H1 (cell line): ENCODE measurements at regions not wholly inside any gene's neighbourhood (a gene's known extent, or its start where the extent isn't known, plus 50 kb on each side); places are given as distances from the start of the nearest gene placed in this dataset.

Experiments
- CTCF ChIA-PET: fragments of 300-600 bp; sonication (Branson Sonifier 250); formaldehyde crosslinking; loops from one replicate; lab custom pipeline; 2021; ENCODE audit not compliant: partially characterized antibody; lab: Charles Lee
- POLR2A ChIA-PET: fragments of 300-600 bp; sonication (Branson Sonifier 250); formaldehyde crosslinking; loops from one replicate; lab custom pipeline; 2021; ENCODE audit warnings: inconsistent platforms; ENCODE audit not compliant: partially characterized antibody; lab: Charles Lee
- DNase-seq, 2 experiments: peaks; one replicate each; pipeline versions ENCODE4 v3.0.0 to v3.0.0-alpha.2; 2010 to 2022; ENCODE audit warnings: low spot score in 2 of 2, low read depth in 1 of 2, mixed read lengths in 1 of 2
- FAIRE-seq: peaks from 2 replicates; lab custom pipeline; 2011; peaks lifted over from hg19 to GRCh38; lab: Jason Lieb, UNC
- H2AFZ ChIP-seq: 2 replicates; pipeline ENCODE4 v1.8.1; 2012; ENCODE audit warnings: low read length, inconsistent platforms
- H2AK5ac ChIP-seq: 2 replicates; pipeline ENCODE4 v1.6.1; 2013; ENCODE audit warnings: low read depth, low read length
- H2BK120ac ChIP-seq: replicated peaks from 2 replicates; pipeline ENCODE3; 2013; ENCODE audit warnings: low read depth, low read length, inconsistent platforms
- H2BK12ac ChIP-seq: 2 replicates; pipeline ENCODE4 v1.6.1; 2013; ENCODE audit warnings: low read depth, low read length
- H2BK15ac ChIP-seq: 2 replicates; pipeline ENCODE4 v1.6.1; 2013; ENCODE audit warnings: low read length
- H2BK20ac ChIP-seq: 2 replicates; pipeline ENCODE4 v1.6.1; 2013; ENCODE audit warnings: low read length
- H2BK5ac ChIP-seq: 2 replicates; pipeline ENCODE4 v1.6.1; 2013; ENCODE audit warnings: low read depth, low read length
- H3K14ac ChIP-seq: 2 replicates; pipeline ENCODE4 v1.6.1; 2013; ENCODE audit warnings: inconsistent platforms; ENCODE audit not compliant: insufficient read length
- H3K18ac ChIP-seq: 2 replicates; pipeline ENCODE4 v1.6.1; 2013; ENCODE audit warnings: low read length; ENCODE audit errors: extremely low read depth
- H3K23ac ChIP-seq: 2 replicates; pipeline ENCODE4 v1.6.1; 2013; ENCODE audit warnings: inconsistent platforms; ENCODE audit not compliant: insufficient read length
- H3K23me2 ChIP-seq: 2 replicates; pipeline ENCODE4 v1.6.1; 2013; ENCODE audit warnings: low read depth, low read length
- H3K27ac ChIP-seq: 2 replicates; pipeline ENCODE4 v1.6.1; 2011; ENCODE audit warnings: low read depth, low read length, inconsistent platforms
- H3K27me3 ChIP-seq, 4 experiments: replicated peaks in 1 of 4; 1 replicate in 1 of 4; 2 replicates in 3 of 4; pipeline versions ENCODE4 v1.6.1 to v1.8.1; 2011 to 2013; ENCODE audit warnings: low read length in 3 of 4, mild to moderate bottlenecking in 3 of 4, inconsistent platforms in 2 of 4, mixed read lengths in 2 of 4, moderate library complexity in 1 of 4; ENCODE audit not compliant: control insufficient read depth in 3 of 4, insufficient read depth in 3 of 4; ENCODE audit errors: extremely low read depth in 1 of 4
- H3K36me3 ChIP-seq, 4 experiments: 2 replicates each; pipeline versions ENCODE4 v1.6.1 to v1.8.1; 2011 to 2013; ENCODE audit warnings: mild to moderate bottlenecking in 4 of 4, low read length in 3 of 4, moderate library complexity in 2 of 4, control low read depth in 1 of 4, inconsistent platforms in 1 of 4; ENCODE audit not compliant: insufficient read depth in 4 of 4, control insufficient read depth in 2 of 4
- H3K4ac ChIP-seq: replicated peaks from 2 replicates; pipeline ENCODE3; 2013; ENCODE audit warnings: low read length, low read depth, mixed read lengths, inconsistent platforms; ENCODE audit not compliant: insufficient read length
- H3K4me1 ChIP-seq, 4 experiments: replicated peaks in 1 of 4; 1 replicate in 1 of 4; 2 replicates in 3 of 4; pipeline versions ENCODE4 v1.6.1 to v1.8.1; 2011 to 2013; ENCODE audit warnings: low read length in 3 of 4, inconsistent platforms in 2 of 4, mixed read lengths in 1 of 4; ENCODE audit not compliant: insufficient read depth in 4 of 4, control insufficient read depth in 3 of 4
- H3K4me2 ChIP-seq, 2 experiments: 2 replicates each; pipeline versions ENCODE4 v1.6.1 to v1.8.1; 2011 to 2013; ENCODE audit warnings: low read depth in 2 of 2, low read length in 2 of 2, control low read depth in 1 of 2, inconsistent platforms in 1 of 2, mild to moderate bottlenecking in 1 of 2; ENCODE audit not compliant: insufficient read depth in 1 of 2
- H3K4me3 ChIP-seq, 4 experiments: fragments of 200-600, 300-600 bp in 1 of 4; sonication (generic), shearing (Covaris generic), sonication (Bioruptor Twin) in 1 of 4; 2 replicates each; pipeline versions ENCODE4 v1.5.1 to v1.8.1; 2011 to 2016; ENCODE audit warnings: low read length in 4 of 4, low read depth in 3 of 4, control low read depth in 2 of 4, inconsistent platforms in 2 of 4, mild to moderate bottlenecking in 2 of 4, mixed read lengths in 1 of 4, moderate library complexity in 1 of 4; ENCODE audit not compliant: insufficient read depth in 2 of 4; ENCODE audit errors: extremely low read depth in 1 of 4
- H3K56ac ChIP-seq: replicated peaks from 2 replicates; pipeline ENCODE3; 2013; ENCODE audit warnings: low read depth, mild to moderate bottlenecking, mixed read lengths, low read length, inconsistent platforms; ENCODE audit not compliant: insufficient read length
- H3K79me1 ChIP-seq: 2 replicates; pipeline ENCODE4 v1.6.1; 2013; ENCODE audit warnings: low read depth, low read length, control low read depth
- H3K79me2 ChIP-seq, 2 experiments: 2 replicates each; pipeline versions ENCODE4 v1.6.1 to v1.8.1; 2012 to 2013; ENCODE audit warnings: low read length in 2 of 2, mild to moderate bottlenecking in 2 of 2, inconsistent platforms in 1 of 2; ENCODE audit not compliant: insufficient read depth in 2 of 2, control insufficient read depth in 1 of 2
- H3K9ac ChIP-seq, 4 experiments: replicated peaks in 1 of 4; 1 replicate in 1 of 4; 2 replicates in 3 of 4; pipeline versions ENCODE4 v1.6.1 to v1.8.1; 2011 to 2013; ENCODE audit warnings: low read depth in 3 of 4, low read length in 3 of 4, control low read depth in 2 of 4, mild to moderate bottlenecking in 2 of 4, moderate library complexity in 2 of 4, inconsistent platforms in 1 of 4; ENCODE audit errors: extremely low read depth in 1 of 4
- H3K9me3 ChIP-seq, 2 experiments: 2 replicates each; pipeline versions ENCODE4 v1.6.1 to v1.8.1; 2012 to 2013; ENCODE audit warnings: mild to moderate bottlenecking in 2 of 2, moderate library complexity in 2 of 2, control low read depth in 1 of 2, inconsistent platforms in 1 of 2, low read depth in 1 of 2, low read length in 1 of 2, mixed read lengths in 1 of 2; ENCODE audit not compliant: insufficient read depth in 2 of 2
- H4K20me1 ChIP-seq, 2 experiments: replicated peaks in 1 of 2; 2 replicates each; pipeline versions ENCODE3 to v1.8.1; 2011 to 2013; ENCODE audit warnings: inconsistent platforms in 2 of 2, low read length in 2 of 2, mild to moderate bottlenecking in 1 of 2; ENCODE audit not compliant: insufficient read depth in 2 of 2, control insufficient read depth in 1 of 2
- H4K5ac ChIP-seq: 2 replicates; pipeline ENCODE4 v1.6.1; 2013; ENCODE audit warnings: low read length, low read depth, mixed read lengths, inconsistent platforms; ENCODE audit not compliant: insufficient read length
- H4K8ac ChIP-seq: 2 replicates; pipeline ENCODE4 v1.8.0; 2013; ENCODE audit warnings: mild to moderate bottlenecking, moderate library complexity, low read length, inconsistent platforms; ENCODE audit not compliant: insufficient read depth; ENCODE audit errors: extremely low read depth
- H4K91ac ChIP-seq: replicated peaks from 2 replicates; pipeline ENCODE3; 2013; ENCODE audit warnings: low read length, mixed read lengths, inconsistent platforms; ENCODE audit not compliant: insufficient read length
- ATF3 ChIP-seq: IDR thresholded peaks from 2 replicates; pipeline ENCODE4 v1.6.1; 2011; ENCODE audit warnings: low read depth, mild to moderate bottlenecking, low read length; ENCODE audit not compliant: insufficient read depth
- EZH2 ChIP-seq: fragments of 200-600 bp; sonication (generic); IDR thresholded peaks from 2 replicates; pipeline ENCODE4 v1.7.1; 2012; ENCODE audit warnings: low read depth, mild to moderate bottlenecking, moderate library complexity, low read length, inconsistent platforms; ENCODE audit not compliant: severe bottlenecking
- JUN ChIP-seq: IDR thresholded peaks from 2 replicates; pipeline ENCODE4 v1.6.1; 2011; ENCODE audit warnings: low read depth, mild to moderate bottlenecking, improper control_type of control experiment, low read length
- JUND ChIP-seq: IDR thresholded peaks from 2 replicates; pipeline ENCODE4 v1.6.1; 2011; ENCODE audit warnings: mild to moderate bottlenecking, improper control_type of control experiment, low read length
- KDM4A ChIP-seq: IDR thresholded peaks from one replicate; pipeline ENCODE4 v1.7.1; 2012; ENCODE audit warnings: low read depth, mild to moderate bottlenecking, moderate library complexity, low read length, inconsistent platforms; ENCODE audit not compliant: severe bottlenecking
- RFX5 ChIP-seq: IDR thresholded peaks from 2 replicates; pipeline ENCODE4 v1.6.1; 2011; ENCODE audit warnings: low read depth, low read length, improper control_type of control experiment, borderline replicate concordance
- SIX5 ChIP-seq: IDR thresholded peaks from 2 replicates; pipeline ENCODE4 v1.6.1; 2011; ENCODE audit warnings: mild to moderate bottlenecking, low read depth, low read length
- SP1 ChIP-seq: IDR thresholded peaks from 2 replicates; pipeline ENCODE4 v1.6.1; 2011; ENCODE audit warnings: low read depth, low read length
- TAF1 ChIP-seq: IDR thresholded peaks from 2 replicates; pipeline ENCODE4 v1.6.1; 2011; ENCODE audit warnings: mild to moderate bottlenecking, low read depth, low read length
- TEAD4 ChIP-seq: IDR thresholded peaks from 2 replicates; pipeline ENCODE4 v1.6.1; 2012; ENCODE audit warnings: low read depth, low read length, inconsistent platforms, mixed read lengths
- WGBS, 2 experiments: shearing (Covaris generic) in 1 of 2; methylation state at CpG; one replicate each; pipeline versions ENCODE4 v1.1.6 to v1.1.7; 2013 to 2015; ENCODE audit warnings: low lambda C conversion rate in 2 of 2, mixed read lengths in 2 of 2, inconsistent platforms in 1 of 2, low coverage in 1 of 2, missing lambda C conversion rate in 1 of 2; ENCODE audit not compliant: insufficient replicate concordance in 2 of 2, insufficient coverage in 1 of 2, insufficient read length in 1 of 2; ENCODE audit errors: extremely low coverage in 1 of 2, missing lambda C conversion rate in 1 of 2; 5-methylcytosine and 5-hydroxymethylcytosine counted together

GRCh38 chr5:125634216-125634835 is 788.9 kb upstream of the GRAMD2B start:
- H3K27ac ChIP-seq = no peak overlapping the region
- H3K56ac ChIP-seq = no peak overlapping the region
- no peaks in the 10 kb centered on the region for H3K23me2 ChIP-seq
- H3K36me3 ChIP-seq = no peaks in the 10 kb centered on the region
- no peak overlapping the region for H4K8ac ChIP-seq
- H3K4me1 ChIP-seq = no peaks in the 10 kb centered on the region; a peak in 1 of 7 replicates
- no peak overlapping the region for H3K18ac ChIP-seq
- ChIA-PET POLR2A (no interaction called here), CTCF (interaction anchor here (0.6 kb wide), 1 partner anchor 59 kb away, joined by 3 read pairs; no protein-coding TSS in a partner anchor)
- no peaks in the 10 kb centered on the region for H3K79me2 ChIP-seq
- no peak overlapping the region for H4K5ac ChIP-seq
- H4K20me1 ChIP-seq = no peaks in the 10 kb centered on the region
- 100% methylated on average over 1 of the region's 1 CpG; no CpG with 5 or more reads in 1 of the 2 experiments for WGBS, 2 experiments
- H3K9ac ChIP-seq = no peak overlapping the region
- no peak overlapping the region for H2BK20ac ChIP-seq
- no peak overlapping the region for H3K4me2 ChIP-seq
- H3K27me3 ChIP-seq = no peaks in the 10 kb centered on the region
- no peak overlapping the region for H4K91ac ChIP-seq
- no peak overlapping the region for H2BK12ac ChIP-seq
- H3K14ac ChIP-seq = no peak overlapping the region
- no peak overlapping the region for H3K23ac ChIP-seq
- H2BK120ac ChIP-seq = no peak overlapping the region
- TF ChIP-seq RFX5 = no peak
- no peak for TF ChIP-seq SP1
- no peak for TF ChIP-seq ATF3
- TF ChIP-seq JUND = no peak
- no peak for TF ChIP-seq KDM4A
- TF ChIP-seq SIX5 = no peak
- TF ChIP-seq EZH2 = no peak
- no peak for TF ChIP-seq JUN
- TF ChIP-seq TEAD4 = no peak
- no peak for TF ChIP-seq TAF1
- H2BK5ac ChIP-seq = no peak overlapping the region
- H2BK15ac ChIP-seq = no peak overlapping the region
- no peak overlapping the region for H2AK5ac ChIP-seq
- no peaks in the 10 kb centered on the region for H3K9me3 ChIP-seq
- FAIRE-seq (no peak), DNase-seq (no peak)
- no peak overlapping the region for H2AFZ ChIP-seq
- no peak overlapping the region for H3K4ac ChIP-seq
- H3K4me3 ChIP-seq = no peak overlapping the region
- no peaks in the 10 kb centered on the region for H3K79me1 ChIP-seq
